ENCODE measurements at regions not wholly inside any gene's neighbourhood (a gene's known extent, or its start where the extent isn't known, plus 50 kb on each side); places are given as distances from the start of the nearest gene placed in this dataset.

- TF ChIP-seq, protein P1, sequence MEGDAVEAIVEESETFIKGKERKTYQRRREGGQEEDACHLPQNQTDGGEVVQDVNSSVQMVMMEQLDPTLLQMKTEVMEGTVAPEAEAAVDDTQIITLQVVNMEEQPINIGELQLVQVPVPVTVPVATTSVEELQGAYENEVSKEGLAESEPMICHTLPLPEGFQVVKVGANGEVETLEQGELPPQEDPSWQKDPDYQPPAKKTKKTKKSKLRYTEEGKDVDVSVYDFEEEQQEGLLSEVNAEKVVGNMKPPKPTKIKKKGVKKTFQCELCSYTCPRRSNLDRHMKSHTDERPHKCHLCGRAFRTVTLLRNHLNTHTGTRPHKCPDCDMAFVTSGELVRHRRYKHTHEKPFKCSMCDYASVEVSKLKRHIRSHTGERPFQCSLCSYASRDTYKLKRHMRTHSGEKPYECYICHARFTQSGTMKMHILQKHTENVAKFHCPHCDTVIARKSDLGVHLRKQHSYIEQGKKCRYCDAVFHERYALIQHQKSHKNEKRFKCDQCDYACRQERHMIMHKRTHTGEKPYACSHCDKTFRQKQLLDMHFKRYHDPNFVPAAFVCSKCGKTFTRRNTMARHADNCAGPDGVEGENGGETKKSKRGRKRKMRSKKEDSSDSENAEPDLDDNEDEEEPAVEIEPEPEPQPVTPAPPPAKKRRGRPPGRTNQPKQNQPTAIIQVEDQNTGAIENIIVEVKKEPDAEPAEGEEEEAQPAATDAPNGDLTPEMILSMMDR (IDR thresholded peaks at IDR 0.05 in 2 of 3, conservative IDR thresholded peaks at IDR 0.05 in 1 of 3; ENCODE audit: borderline replicate concordance in 1 of 3, insufficient read depth in 1 of 3, low read depth in 2 of 3, low read length in 2 of 3) = no peak
- TF ChIP-seq EZH2phosphoT487 (IDR thresholded peaks at IDR 0.05; ENCODE audit: borderline replicate concordance) (no peak), SIN3A (IDR thresholded peaks at IDR 0.05; ENCODE audit: low read depth) (no peak), CEBPB (IDR thresholded peaks at IDR 0.05; ENCODE audit: low read depth) (no peak), REST (IDR thresholded peaks at IDR 0.05; ENCODE audit: low read depth) (no peak), POLR2A (IDR thresholded peaks at IDR 0.05; ENCODE audit: borderline replicate concordance, extremely low read depth, insufficient read depth, insufficient read length) (no peak), EZH2 (IDR thresholded peaks at IDR 0.05) (no peak), SP1 (IDR thresholded peaks at IDR 0.05; ENCODE audit: low read depth) (no peak), POLR2AphosphoS5 (IDR thresholded peaks at IDR 0.05; ENCODE audit: low read depth, low read length) (no peak), JUND (IDR thresholded peaks at IDR 0.05) (no peak), ZNF274 (IDR thresholded peaks at IDR 0.05; ENCODE audit: low read depth, low read length) (no peak), ZFX (IDR thresholded peaks at IDR 0.05) (no peak), MAX (IDR thresholded peaks at IDR 0.05) (no peak)
Measured at GRCh38 chr10:8912108-8912507, 857.6 kb downstream of the GATA3 start.

Measured in HCT116 (cell line).